Neural cell (in vitro differentiated cells): ENCODE measurements at regions not wholly inside any gene's neighbourhood (a gene's known extent, or its start where the extent isn't known, plus 50 kb on each side); places are given as distances from the start of the nearest gene placed in this dataset.

Experiments used
- CTCF ChIP-seq: fragments of 450-650 bp; IDR thresholded peaks from 2 replicates; pipeline ENCODE4 v1.5.1; 2014; ENCODE audit warnings: antibody characterized with exemption, mild to moderate bottlenecking, moderate library complexity; ENCODE audit not compliant: poor library complexity, severe bottlenecking
- EP300 ChIP-seq: fragments of 450-650 bp; conservative IDR thresholded peaks from 2 replicates; pipeline ENCODE4 v1.6.1; 2014; ENCODE audit warnings: antibody characterized with exemption, mild to moderate bottlenecking, moderate library complexity; ENCODE audit not compliant: poor library complexity, severe bottlenecking
- EZH2 ChIP-seq: fragments of 200-600, 300-800 bp; shearing (Covaris generic), sonication (generic); IDR thresholded peaks from 2 replicates; pipeline ENCODE4 v1.6.1; 2014; ENCODE audit warnings: antibody characterized with exemption, low read length, borderline replicate concordance, mild to moderate bottlenecking; ENCODE audit not compliant: insufficient read depth, poor library complexity, severe bottlenecking
- MXI1 ChIP-seq: fragments of 450-650 bp; conservative IDR thresholded peaks from 2 replicates; pipeline ENCODE4 v1.6.1; 2014; ENCODE audit warnings: antibody characterized with exemption, mild to moderate bottlenecking; ENCODE audit not compliant: poor library complexity, severe bottlenecking
- POLR2AphosphoS5 ChIP-seq: IDR thresholded peaks from 2 replicates; pipeline ENCODE4 v1.6.1; 2012
- RAD21 ChIP-seq: fragments of 450-650 bp; conservative IDR thresholded peaks from 2 replicates; pipeline ENCODE4 v1.6.1; 2014; ENCODE audit warnings: antibody characterized with exemption, mild to moderate bottlenecking, moderate library complexity
- SMC3 ChIP-seq: fragments of 450-650 bp; conservative IDR thresholded peaks from 2 replicates; pipeline ENCODE4 v1.6.1; 2014; ENCODE audit warnings: antibody characterized with exemption, mild to moderate bottlenecking, moderate library complexity; ENCODE audit not compliant: poor library complexity
- TAF1 ChIP-seq: IDR thresholded peaks from 2 replicates; pipeline ENCODE4 v1.6.1; 2012; ENCODE audit warnings: low read depth
- TF ChIP-seq, protein P1 (sequence below): IDR thresholded peaks from 2 replicates; pipeline ENCODE4 v1.6.1; 2012; ENCODE audit warnings: borderline replicate concordance

GRCh38 chr10:62880162-62880561 is 64.0 kb upstream of the EGR2 start:
- no peak for TF ChIP-seq POLR2AphosphoS5
- no peak for TF ChIP-seq EZH2
- no peak for TF ChIP-seq CTCF
- TF ChIP-seq EP300, result no peak
- TF ChIP-seq, protein P1, sequence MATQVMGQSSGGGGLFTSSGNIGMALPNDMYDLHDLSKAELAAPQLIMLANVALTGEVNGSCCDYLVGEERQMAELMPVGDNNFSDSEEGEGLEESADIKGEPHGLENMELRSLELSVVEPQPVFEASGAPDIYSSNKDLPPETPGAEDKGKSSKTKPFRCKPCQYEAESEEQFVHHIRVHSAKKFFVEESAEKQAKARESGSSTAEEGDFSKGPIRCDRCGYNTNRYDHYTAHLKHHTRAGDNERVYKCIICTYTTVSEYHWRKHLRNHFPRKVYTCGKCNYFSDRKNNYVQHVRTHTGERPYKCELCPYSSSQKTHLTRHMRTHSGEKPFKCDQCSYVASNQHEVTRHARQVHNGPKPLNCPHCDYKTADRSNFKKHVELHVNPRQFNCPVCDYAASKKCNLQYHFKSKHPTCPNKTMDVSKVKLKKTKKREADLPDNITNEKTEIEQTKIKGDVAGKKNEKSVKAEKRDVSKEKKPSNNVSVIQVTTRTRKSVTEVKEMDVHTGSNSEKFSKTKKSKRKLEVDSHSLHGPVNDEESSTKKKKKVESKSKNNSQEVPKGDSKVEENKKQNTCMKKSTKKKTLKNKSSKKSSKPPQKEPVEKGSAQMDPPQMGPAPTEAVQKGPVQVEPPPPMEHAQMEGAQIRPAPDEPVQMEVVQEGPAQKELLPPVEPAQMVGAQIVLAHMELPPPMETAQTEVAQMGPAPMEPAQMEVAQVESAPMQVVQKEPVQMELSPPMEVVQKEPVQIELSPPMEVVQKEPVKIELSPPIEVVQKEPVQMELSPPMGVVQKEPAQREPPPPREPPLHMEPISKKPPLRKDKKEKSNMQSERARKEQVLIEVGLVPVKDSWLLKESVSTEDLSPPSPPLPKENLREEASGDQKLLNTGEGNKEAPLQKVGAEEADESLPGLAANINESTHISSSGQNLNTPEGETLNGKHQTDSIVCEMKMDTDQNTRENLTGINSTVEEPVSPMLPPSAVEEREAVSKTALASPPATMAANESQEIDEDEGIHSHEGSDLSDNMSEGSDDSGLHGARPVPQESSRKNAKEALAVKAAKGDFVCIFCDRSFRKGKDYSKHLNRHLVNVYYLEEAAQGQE, result no peak
- no peak for TF ChIP-seq MXI1
- TF ChIP-seq TAF1, result no peak
- TF ChIP-seq SMC3, result no peak
- no peak for TF ChIP-seq RAD21
